Fibroblast of skin of scalp (primary cell): ENCODE measurements at regions not wholly inside any gene's neighbourhood (a gene's known extent, or its start where the extent isn't known, plus 50 kb on each side); places are given as distances from the start of the nearest gene placed in this dataset.
"Not testable (repeated sequence)": the region's sequence is repeated elsewhere in the genome, so short reads cannot be mapped to it uniquely, and the experiment has no call there.

Experiments used
- DNase-seq: peaks from one replicate; pipeline ENCODE4 v3.0.0-alpha.2; 2013

GRCh38 chr10:114708084-114708483 lies 50.0 kb upstream of the ABLIM1 start:
- DNase-seq, result no peak

- DNase-seq, result peak; percentile 93
Observed at GRCh38 chr10:114708717-114709335, 50.8 kb upstream of the ABLIM1 start.

DNA sequence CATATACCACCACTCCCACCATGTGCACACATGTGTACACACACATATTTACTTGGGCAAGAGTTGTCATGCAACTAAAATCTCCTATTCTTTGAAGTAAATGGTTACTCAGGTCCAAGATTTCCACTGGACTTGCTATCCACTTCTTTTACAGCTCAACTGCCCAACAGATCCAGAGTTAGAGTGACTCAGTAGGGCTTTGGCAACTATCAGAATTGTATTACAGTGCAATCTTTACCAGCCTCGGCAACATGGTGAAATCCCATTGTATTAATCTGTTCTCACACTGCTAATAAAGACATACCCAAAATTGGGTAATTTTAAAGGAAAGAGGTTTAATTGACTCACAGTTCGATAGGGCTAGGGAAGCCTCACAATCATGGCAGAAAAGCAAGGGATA lies 51.9 kb upstream of the ABLIM1 start:
- peak; percentile 13 for DNase-seq

DNA sequence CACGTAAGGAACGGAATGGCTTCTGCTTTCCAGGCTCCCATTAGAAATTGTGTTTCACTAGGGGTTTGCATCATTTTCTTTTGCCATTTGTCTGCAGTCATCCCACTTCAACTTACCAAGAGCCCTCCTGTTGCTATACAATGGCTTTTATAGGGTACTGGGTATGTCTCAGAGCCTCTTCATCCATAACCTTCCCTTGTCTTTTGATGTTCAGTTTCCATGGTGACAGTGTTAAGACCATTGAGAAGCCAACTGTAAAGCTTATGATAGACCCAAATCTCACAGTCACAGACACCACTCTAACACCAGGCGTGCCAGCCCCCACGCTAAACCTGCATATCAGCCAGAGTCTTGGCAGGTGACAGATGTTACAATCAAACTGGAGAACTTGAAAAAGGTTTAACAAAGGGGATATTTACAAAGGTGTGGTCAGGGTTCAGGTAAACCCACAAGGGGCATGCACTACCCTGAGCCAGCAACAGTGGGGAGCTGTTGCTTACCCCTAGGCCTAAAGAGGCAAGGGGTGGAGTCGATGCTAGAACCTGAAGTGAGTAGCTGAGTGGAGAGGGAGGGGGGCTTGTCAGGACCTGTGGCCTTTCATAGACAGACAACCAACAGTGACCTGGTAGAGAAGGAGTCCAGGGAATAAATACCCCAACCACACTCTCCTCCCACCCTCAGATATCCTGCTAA lies 53.2 kb upstream of the ABLIM1 start:
- no peak for DNase-seq

DNA sequence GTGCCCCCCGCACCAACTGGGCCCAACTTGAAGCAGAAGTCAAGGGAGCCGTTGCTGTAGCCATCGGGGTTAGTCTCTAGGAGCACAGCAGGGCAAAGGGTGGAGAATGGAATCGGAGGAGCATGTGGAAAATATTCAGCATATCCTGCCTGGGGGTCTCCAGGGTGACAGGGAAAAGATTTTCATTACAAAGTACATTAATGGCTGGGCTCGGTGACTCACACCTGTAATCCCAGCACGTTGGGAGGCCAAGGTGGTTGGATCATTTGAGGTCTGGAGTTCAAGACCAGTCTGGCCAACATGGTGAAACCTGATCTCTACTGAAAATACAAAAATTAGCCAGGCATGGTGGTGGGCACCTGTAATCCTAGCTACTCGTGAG lies 53.8 kb upstream of the ABLIM1 start:
- DNase-seq, result no peak

GRCh38 chr10:114713525-114714090 lies 55.5 kb upstream of the ABLIM1 start:
- DNase-seq, result no peak

DNA sequence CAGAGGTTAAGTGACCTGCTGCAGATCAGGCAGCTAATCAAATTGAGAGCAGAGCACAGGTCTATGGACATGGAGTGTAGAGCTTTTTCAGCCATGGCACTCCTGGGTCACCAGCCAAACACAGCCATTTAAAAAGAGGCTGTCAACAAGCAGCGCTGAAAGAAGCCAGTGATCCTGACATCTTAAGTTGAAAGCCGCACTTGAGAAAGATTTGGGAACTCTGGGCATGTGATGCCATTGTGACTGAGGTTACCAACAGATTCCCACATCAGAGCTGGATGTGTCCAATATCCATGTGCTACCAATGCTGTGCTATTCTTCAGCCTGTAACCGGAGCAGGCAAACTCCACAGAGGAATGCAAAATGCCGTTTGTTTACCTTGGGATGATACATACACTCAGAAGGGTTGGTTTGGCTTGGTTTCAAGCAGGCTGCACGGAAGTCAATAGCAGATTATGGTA lies 56.2 kb upstream of the ABLIM1 start:
- peak; percentile 97 for DNase-seq

DNA sequence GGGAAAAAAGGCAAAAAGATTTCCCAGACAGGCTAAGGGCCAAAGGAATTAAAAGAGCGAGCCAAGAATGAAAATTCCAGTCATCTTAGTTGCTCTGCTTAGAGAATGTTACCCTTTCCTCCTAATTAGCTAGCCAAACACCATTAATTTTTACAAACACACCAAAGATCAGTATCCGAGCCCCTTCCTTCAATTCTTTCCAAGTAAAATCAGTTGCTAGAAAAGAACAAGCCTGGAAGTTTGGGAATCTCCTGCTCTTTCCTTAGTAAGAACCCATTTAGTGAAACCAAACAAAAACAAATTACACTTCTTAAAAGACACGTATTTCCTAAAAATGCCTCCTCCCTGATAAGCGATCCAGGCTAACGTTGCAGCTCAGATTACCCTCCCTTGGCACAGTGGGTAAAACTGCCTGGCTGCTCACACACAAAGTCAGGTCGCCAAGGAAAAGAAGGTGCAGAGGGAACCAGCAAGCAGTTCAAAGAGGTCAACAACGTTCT lies 57.1 kb upstream of the ABLIM1 start:
- peak; percentile 72 for DNase-seq

DNA sequence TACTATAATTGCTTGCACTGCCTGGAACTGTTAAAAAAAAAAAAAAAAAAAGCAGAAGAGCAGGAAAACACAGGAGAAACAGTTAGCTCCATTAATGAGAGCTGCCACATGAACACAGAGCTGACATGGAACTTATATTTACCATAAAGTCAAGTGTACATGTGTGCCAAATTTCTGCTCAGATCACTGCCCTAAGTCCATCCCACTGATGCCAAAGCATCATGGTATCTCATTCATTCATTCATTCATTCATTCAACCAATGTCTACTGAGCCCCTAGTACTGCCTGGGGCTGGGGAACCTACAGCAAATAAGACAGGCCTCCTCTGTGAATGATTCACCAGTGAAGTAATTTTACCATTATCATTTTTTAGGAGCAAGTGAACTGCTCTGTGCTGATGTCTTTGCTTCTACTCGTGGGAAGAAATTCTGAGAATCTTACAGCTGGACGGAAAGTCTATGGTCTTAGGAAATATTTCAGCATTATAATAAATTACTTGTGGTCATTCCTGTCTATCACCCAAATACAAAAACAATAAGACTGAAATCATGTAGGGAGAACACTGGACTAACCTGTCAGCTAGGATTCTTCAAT lies 58.8 kb upstream of the ABLIM1 start:
- peak; percentile 41 for DNase-seq

GRCh38 chr10:114717881-114718280 lies 59.8 kb upstream of the ABLIM1 start:
- not testable (repeated sequence) for DNase-seq

DNA sequence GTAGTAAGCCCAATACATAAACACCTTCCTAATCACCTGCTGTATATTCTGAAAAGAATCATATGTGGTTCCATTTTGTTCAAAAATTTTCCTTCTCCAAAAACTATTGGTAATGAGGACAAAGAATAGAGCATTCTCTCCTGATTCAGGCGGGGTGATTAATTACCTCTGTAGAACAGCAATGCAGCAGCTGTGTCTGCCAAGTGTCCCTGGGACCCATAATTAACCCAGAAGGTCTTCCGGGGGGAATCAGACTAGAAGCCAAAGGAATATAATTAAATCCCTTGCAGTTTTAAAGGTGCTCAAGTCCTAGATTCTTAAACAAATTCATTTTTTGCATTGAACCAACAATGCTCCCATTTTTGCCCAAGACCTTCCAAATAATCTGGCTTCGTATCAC lies 60.3 kb upstream of the ABLIM1 start:
- DNase-seq, result no peak

GRCh38 chr10:114719311-114719710 lies 61.2 kb upstream of the ABLIM1 start:
- no peak for DNase-seq

GRCh38 chr10:114720023-114720422 lies 61.9 kb upstream of the ABLIM1 start:
- DNase-seq, result not testable (repeated sequence)

DNA sequence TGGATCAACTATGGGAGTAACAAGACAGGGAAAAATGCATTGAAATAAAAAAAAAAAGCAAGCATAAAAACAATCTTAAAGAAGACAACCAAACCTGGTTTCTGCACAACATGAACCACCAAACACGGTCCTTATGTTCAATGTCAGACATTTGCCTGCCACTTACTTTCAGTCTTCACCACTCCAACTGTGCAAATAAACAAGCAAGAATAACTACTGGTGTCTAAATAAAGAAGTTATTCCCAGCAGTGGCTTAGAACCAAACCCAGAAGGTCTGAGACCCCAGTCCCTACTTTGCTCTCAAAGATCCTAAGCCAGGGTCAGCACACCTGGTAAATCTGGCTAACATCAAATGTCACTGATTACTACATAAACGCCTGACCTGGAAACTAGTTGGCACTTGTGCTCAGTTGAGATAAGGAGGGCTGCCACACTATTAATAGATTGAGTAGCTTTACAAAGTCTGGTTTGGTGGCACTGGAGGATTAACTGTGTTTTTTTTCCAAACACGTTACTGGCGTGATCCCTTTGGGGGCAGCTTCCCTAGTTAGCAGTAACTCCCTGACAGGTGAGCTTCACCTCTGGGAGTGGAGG lies 62.7 kb upstream of the ABLIM1 start:
- no peak for DNase-seq

DNA sequence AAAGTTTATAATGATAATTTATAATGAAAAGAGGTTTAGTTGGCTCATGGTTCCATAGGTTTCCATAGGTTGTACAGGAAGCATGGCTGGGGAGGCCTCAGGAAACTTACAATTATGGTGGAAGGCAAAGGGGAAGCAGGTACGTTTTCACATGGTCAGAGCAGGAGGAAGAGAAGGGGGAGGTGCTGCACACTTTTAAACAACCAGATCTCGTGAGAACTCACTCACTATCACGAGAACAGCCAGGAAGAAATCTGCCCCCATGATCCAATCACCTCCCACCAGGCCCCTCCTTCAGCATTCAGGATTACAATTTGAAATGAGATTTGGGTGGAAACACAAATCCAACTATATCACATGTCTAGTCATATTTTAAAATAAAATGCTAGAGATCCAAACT lies 64.1 kb upstream of the ABLIM1 start:
- not testable (repeated sequence) for DNase-seq

DNA sequence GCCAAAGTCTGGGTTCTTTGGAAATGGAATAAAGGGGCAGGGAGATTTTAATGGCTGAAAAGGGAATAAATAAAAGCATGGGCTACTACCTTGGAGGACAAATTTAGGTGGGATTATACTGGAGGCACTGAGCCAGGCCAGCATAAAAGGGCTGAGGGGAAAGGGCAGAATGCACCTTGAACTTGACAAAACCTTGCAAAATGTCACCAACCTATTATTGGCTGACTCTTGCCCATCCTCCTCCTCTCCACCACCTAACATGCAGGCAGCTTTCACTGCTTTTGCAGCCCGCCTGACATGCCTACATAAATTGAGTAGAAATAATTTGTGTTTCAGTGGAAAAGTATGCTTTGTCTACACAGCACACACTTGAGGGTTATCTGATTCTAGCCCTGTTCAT lies 65.3 kb upstream of the ABLIM1 start:
- DNase-seq, result no peak

DNA sequence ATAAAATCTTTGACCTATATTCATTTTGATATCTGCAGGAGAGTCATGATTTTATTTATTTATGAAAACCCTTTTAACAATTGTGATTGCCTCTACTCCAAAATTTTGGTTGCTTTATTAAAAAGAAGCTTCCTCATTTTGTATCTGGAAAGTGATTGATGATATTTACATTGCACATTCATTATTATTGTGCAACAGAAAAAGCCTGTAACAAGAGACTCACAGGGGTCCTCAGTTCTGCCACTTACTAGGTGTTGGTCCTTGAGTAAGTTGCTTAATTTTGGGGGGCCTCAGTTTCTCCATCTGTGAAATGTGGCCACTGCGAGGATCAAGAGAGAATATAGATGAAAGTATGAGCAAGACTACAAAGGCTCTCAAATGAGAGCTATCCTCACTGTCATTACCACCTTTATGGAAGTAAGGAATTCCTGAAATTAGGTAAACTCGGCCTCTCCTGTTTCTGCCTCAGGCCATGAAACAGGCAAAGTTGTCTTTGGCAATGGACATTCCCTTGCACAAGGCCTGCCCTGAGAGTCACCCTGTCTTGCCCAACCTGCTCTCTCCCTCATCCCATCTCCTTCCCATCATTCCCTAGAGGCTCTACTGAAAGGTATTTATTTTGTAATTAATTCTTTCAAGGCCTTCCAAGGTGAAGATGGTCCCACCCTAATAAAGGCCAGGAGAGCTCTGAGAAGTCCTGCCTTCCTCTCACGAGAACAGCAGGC lies 66.1 kb upstream of the ABLIM1 start:
- no peak for DNase-seq

GRCh38 chr10:114724716-114725106 lies 66.6 kb upstream of the ABLIM1 start:
- no peak for DNase-seq

DNA sequence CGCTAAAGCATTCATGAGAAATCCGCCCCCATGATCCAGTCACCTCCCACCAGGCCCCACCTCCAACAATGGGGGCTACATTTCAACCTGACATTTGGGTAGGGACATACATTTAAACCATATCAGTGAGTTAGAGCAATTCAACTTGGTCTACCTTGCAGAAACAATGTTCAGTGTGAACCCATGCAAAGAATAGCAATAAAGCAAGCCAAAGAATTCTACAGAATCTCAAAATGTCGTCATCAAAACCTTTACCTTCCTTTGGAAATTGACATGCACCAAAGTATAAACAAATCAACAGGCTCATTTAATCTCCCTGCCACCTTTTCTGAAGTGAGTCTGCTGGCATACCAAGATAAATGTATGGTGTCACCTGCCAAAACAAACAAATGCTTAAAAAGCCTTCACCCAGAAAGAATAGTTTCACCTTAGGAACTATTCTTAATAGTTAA lies 68.8 kb upstream of the ABLIM1 start:
- DNase-seq, result no peak

DNA sequence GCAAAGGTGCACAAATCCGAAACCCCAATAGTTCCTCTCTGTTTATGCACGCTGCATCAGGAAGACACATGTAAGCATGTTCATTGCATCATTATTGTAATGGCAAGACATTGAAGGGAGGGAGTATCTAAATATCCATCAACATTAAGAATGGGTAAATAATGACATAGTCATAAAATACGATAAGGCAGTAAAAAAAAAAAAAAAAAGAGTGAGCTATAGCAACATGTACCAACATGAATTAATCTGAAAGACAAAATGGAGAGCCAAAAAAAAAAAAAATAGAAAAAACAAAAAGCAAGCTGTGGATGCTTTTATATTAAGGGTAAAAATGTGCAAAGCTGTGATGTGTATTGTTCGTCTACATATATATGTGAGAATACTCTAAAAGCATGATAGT lies 70.2 kb upstream of the ABLIM1 start:
- DNase-seq, result no peak

DNA sequence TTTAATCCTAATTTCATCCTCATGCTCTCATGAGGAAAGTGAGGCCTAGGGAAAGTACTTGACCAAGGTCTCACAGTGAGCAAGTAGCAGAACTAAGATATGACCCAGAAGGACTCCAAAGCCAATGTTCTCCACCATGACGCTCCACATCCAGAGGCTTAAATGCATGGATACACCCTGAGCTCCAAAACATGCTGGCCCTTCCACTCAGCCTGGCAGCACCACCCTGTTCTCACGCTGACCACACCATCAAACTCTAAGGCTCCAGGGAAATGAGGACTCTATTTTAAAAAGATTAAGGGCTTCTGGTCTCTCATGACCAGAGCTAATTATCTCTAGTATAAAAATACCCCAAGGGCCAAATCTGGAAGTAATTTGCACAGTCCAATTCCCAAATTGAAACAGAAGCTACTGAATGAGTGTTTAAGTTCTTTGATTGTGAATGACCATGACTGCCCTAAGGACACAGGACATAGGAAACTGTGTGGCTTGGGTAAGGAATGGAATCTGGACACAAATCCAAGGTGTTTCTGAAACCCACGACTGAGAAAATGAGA lies 71.1 kb upstream of the ABLIM1 start:
- no peak for DNase-seq

GRCh38 chr10:114730291-114730690 lies 72.2 kb upstream of the ABLIM1 start:
- DNase-seq, result no peak
